Mucosa of descending colon (tissue), 3 donors: ENCODE measurements at regions not wholly inside any gene's neighbourhood (a gene's known extent, or its start where the extent isn't known, plus 50 kb on each side); places are given as distances from the start of the nearest gene placed in this dataset.

Source experiments
- ATAC-seq: fragments of 200-7000 bp; cut with Tn5 transposase; one replicate; pipeline ENCODE4 v1.9.1; 2020; ENCODE audit warnings: mild to moderate bottlenecking, moderate library complexity
- DNase-seq, 3 donors: peaks; one replicate each; pipeline ENCODE4 v3.0.0-alpha.2; 2020
- H3K36me3 ChIP-seq: fragments of 200-600 bp; one replicate; pipeline ENCODE4 v1.8.0; 2021; ENCODE audit warnings: low read depth, mild to moderate bottlenecking
- H3K4me1 ChIP-seq: fragments of 200-600 bp; one replicate; pipeline ENCODE4 v1.8.0; 2021; ENCODE audit warnings: low read depth, mild to moderate bottlenecking
- H3K4me3 ChIP-seq: fragments of 200-600 bp; one replicate; pipeline ENCODE4 v1.8.0; 2021; ENCODE audit warnings: mild to moderate bottlenecking
- H3K9me3 ChIP-seq: fragments of 200-600 bp; one replicate; pipeline ENCODE4 v1.8.0; 2021; ENCODE audit warnings: mild to moderate bottlenecking
- intact Hi-C, 2 donors: fragments of 100-400 bp; cut with DNase I in 1 of 2; cut with micrococcal nuclease in 1 of 2; formaldehyde crosslinking; loops; one replicate each; pipeline versions ENCODE4 v1.11.0 to v1.11.1; 2022; cut with DNase I, micrococcal nuclease
- TF ChIP-seq, protein P1 (sequence below): fragments of 200-600 bp; IDR thresholded peaks from one replicate; pipeline ENCODE4 v1.8.0; 2022; ENCODE audit warnings: antibody characterized with exemption, mild to moderate bottlenecking
- donor health status: DM: no; HTN: no; CAD: no; lungs with moderate emphysema.
- donor health status: DM: no; HTN: no; CAD: no.
- donor health status: DM: no; HTN: yes; CAD: no.

DNA sequence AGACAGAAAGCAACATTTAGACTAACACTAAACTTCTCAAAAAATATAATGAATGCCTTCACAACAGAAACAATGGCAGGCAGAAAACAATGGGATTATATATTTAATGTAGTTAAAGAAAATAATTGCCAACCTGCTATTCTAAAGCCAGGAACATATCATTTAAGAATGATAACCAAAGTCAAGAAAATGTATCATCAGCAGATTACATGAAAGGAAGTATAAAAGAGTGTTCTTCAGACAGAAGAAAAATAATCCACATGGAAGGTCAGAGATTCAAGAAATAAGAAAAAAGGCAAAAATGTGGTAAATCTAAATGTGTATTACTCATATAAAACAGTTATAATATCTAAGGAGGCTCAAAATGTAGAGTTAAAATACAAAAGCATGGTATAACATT, 98.1 kb downstream of the CYP26A1 start:
- H3K4me1 ChIP-seq = no peaks in the 10 kb centered on the region
- intact Hi-C loops = no loop called here

DNA sequence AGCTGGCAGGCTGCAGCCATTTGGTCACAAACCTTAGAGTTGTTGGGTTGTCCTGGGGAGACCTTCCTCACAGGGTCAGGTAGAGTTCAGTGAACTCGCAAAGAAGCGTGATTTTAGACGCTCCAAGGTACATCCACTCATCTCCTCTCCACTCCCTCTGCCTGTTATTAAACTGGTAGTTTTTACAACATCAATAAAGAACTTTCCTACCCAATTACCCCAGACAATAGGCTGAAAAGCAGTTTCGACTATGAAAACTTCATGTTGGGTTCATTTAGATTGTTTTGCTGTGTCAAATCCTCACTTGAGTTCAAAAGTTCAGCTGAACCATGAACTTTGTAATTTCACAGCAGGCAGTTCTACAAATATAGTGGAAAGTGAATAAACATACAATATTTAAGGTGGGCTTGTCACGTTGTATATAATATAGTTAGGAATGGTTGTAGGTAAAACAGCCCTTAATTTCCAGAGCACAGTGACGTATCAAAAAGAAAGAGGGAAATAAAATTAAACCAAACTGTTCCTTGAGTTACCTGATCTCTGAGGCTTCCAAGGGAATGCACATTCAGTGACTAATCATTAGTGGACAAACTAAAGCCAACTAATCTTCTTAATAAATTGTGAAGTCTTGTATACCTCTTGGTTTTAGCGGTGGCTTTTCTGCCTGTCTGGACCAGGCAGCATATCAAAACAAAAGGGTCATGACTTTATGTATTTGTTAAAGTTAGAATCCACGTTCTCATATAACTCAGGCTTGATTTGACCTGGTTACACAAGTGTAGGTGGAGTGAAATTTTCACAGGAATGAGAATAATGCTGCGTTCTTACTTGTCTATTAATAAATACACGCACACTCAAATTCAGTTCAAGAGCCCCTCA, 100.5 kb downstream of the CYP26A1 start:
- intact Hi-C loops = no loop called here
- Histone ChIP-seq H3K36me3 (no peaks in the 10 kb centered on the region), H3K4me1 (no peaks in the 10 kb centered on the region), H3K4me3 (no peak overlapping the region), H3K9me3 (no peaks in the 10 kb centered on the region)
- peak in 1 of 3 donors; percentile 41 for DNase-seq
- ATAC-seq = peak; percentile 76
- TF ChIP-seq, protein P1, sequence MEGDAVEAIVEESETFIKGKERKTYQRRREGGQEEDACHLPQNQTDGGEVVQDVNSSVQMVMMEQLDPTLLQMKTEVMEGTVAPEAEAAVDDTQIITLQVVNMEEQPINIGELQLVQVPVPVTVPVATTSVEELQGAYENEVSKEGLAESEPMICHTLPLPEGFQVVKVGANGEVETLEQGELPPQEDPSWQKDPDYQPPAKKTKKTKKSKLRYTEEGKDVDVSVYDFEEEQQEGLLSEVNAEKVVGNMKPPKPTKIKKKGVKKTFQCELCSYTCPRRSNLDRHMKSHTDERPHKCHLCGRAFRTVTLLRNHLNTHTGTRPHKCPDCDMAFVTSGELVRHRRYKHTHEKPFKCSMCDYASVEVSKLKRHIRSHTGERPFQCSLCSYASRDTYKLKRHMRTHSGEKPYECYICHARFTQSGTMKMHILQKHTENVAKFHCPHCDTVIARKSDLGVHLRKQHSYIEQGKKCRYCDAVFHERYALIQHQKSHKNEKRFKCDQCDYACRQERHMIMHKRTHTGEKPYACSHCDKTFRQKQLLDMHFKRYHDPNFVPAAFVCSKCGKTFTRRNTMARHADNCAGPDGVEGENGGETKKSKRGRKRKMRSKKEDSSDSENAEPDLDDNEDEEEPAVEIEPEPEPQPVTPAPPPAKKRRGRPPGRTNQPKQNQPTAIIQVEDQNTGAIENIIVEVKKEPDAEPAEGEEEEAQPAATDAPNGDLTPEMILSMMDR = no peak

More for the DNA sequence above, 98.1 kb downstream of the CYP26A1 start:
- TF ChIP-seq, protein P1 = no peak
- no peak for DNase-seq
- Histone ChIP-seq H3K9me3 (no peaks in the 10 kb centered on the region), H3K36me3 (no peaks in the 10 kb centered on the region), H3K4me3 (no peak overlapping the region)
- ATAC-seq = no peak

DNA sequence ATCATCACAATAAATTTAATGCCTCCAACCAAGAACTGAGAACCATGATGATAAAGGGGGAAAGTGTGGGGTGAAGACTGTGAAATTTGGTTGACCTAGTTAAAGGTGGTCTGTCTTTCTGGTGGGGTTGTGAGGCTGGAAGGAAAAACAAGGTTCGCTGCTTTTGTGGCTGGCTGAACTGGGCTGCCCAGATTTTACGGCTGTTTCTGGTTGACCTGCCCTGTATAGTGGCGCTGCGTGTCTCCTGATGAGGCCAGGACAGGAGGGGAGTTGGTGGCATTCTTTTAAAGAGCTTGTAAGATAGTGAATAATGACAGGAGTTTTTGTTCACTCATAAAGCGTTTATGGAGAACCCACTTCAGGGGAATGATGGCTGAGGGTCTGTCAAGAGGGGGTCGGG, 101.8 kb downstream of the CYP26A1 start:
- H3K4me1 ChIP-seq = no peaks in the 10 kb centered on the region

DNA sequence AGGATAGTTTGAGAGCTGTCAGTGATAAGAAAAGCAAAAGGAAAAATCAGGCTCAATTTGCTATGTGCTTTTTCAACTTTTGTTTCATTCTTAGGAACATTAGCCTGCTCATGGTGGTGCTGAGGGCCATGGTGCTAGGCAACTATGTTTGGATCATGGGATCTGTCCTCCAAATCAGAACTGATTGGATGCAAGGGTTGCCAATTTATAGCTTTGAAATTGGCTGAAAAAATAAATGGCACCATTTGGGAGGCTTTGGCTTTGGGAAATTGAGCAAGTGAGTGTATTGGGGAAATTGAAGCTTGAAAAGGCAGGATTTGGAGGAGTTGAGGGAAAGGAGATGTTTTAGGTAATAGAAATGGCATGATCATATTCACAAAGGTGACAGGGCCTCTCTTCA, 103.8 kb downstream of the CYP26A1 start:
- H3K9me3 ChIP-seq = no peaks in the 10 kb centered on the region
- intact Hi-C loops = no loop called here
- ATAC-seq = no peak
- no peak for DNase-seq
- TF ChIP-seq, protein P1 = no peak
- no peak overlapping the region for H3K4me3 ChIP-seq
- no peaks in the 10 kb centered on the region for H3K4me1 ChIP-seq
- no peaks in the 10 kb centered on the region for H3K36me3 ChIP-seq

More for the DNA sequence above, 101.8 kb downstream of the CYP26A1 start:
- DNase-seq (no peak), ATAC-seq (no peak)
- Histone ChIP-seq H3K9me3 (no peaks in the 10 kb centered on the region), H3K4me3 (no peak overlapping the region), H3K36me3 (no peaks in the 10 kb centered on the region)
- intact Hi-C loops = no loop called here
- TF ChIP-seq, protein P1 = no peak

DNA sequence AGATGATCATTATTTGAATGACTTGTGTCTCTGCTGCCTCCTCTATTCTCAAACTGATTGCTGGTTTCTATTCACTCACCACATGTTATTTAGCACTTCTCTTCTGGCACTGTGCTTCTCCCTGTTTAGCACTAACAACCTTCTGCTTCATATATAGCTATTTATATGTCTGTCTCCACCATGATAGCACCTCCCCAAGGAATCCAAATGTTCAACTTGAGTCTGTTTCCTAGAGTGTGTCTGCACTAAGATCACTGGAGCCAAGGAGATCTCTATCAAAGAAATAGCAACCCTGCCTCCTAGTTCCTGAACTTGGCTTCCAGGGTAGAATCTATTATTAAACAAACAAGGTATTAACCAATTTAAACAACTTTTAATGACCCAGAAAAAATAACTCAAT, 104.5 kb downstream of the CYP26A1 start:
- no peaks in the 10 kb centered on the region for H3K9me3 ChIP-seq
- ATAC-seq (no peak), DNase-seq (no peak)
- no peak overlapping the region for H3K4me3 ChIP-seq
- no peaks in the 10 kb centered on the region for H3K36me3 ChIP-seq
- H3K4me1 ChIP-seq = no peaks in the 10 kb centered on the region
- intact Hi-C loops = no loop called here
- TF ChIP-seq, protein P1 = no peak
